Right hindlimb (tissue), 1 donor: ENCODE measurements at regions not wholly inside any gene's neighbourhood (a gene's known extent, or its start where the extent isn't known, plus 50 kb on each side); places are given as distances from the start of the nearest gene placed in this dataset.
"Not testable (repeated sequence)": the region's sequence is repeated elsewhere in the genome, so short reads cannot be mapped to it uniquely, and the experiment has no call there.

Source experiments
- DNase-seq: peaks from one replicate; pipeline ENCODE4 v3.0.0-alpha.2; 2018

GRCh38 chr11:98621767-98622166 is 399.0 kb upstream of the CNTN5 start:
- DNase-seq = no peak

DNA sequence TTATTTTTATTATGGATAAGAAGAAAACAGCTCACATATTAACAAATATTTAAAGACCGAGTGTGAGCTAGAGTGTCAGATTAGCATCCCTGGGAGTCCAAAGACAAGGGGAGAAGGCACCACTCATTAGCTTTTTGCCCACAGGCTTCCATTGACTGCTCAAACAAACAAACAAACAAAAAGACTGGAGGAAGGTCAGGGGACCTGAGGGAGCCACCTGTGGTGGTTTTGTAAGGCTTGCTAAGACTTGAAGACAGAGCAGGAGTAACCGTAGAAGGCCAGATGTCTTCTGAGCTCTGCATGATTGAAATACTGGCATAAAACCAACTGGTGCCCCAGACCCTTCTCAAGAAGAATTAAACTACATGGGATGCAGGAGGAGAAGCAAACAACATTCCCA is 395.2 kb upstream of the CNTN5 start:
- no peak for DNase-seq

GRCh38 chr11:98630736-98631135 is 390.0 kb upstream of the CNTN5 start:
- no peak for DNase-seq

GRCh38 chr11:98657711-98658110 is 363.0 kb upstream of the CNTN5 start:
- DNase-seq = no peak

GRCh38 chr11:98659431-98659830 is 361.3 kb upstream of the CNTN5 start:
- DNase-seq = no peak

DNA sequence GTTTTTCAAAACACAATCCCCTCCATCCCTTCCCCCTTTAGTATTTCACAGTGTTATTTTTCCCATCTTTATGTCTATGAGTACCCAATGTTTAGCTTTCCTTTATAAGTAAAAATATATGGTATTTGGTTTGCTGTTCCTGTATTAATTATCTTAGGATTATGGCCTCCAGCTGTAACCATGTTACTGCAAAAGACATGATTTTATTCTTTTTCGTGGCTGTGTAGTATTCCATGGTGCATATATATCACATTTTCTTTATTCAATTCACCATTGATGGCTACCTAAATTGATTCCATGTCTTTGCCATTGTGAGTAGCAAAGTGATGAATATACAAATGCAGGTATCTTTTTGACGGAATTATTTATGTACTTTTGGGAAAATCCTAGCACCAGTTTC is 346.4 kb upstream of the CNTN5 start:
- DNase-seq = no peak

GRCh38 chr11:98679673-98680072 is 341.1 kb upstream of the CNTN5 start:
- DNase-seq = no peak

- DNase-seq = no peak
Observed at GRCh38 chr11:98701541-98701940, 319.2 kb upstream of the CNTN5 start.

GRCh38 chr11:98703779-98704556 is 316.8 kb upstream of the CNTN5 start:
- no peak for DNase-seq

GRCh38 chr11:98710026-98710425 is 310.7 kb upstream of the CNTN5 start:
- no peak for DNase-seq

DNA sequence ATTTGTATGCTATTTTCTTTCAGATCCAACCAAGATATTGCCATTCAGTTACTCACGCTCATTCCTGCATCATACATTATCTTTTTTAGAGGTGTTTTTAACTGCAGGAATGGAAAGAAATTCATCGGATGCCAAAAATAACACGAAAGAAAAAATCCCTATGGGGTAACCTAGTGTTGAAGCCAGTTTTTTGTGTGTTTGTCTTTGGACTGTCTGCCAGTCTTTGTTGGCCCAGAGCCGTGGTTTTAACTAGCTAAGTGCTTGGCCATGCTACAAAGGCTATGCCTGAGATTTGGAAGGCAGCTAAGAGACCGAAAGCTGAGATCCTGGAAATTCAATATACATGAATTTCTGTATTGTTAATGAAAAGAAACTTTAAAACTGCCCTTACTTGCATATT is 309.8 kb upstream of the CNTN5 start:
- DNase-seq = peak; percentile 40

DNA sequence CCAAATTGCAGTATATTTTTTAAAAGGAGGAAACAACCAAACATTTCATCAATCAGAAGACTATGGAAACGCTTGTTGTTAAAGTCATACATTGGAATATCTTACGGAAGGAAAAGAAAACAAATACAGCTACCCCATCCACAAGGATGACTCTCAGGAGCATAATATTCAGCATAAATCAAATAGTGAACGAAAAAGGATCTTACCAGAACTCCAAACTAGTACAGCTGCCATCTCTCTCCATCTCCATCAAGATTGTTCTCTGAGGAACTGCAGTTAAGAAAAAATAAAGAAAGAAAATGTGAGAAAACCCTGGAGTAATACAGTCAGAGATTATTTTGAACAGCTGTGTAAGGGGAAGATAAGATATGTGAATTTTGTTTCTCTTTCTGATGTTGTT is 299.8 kb upstream of the CNTN5 start:
- DNase-seq = no peak

GRCh38 chr11:98725471-98725870 is 295.3 kb upstream of the CNTN5 start:
- DNase-seq = no peak

- no peak for DNase-seq
Observed at GRCh38 chr11:98728421-98728820, 292.3 kb upstream of the CNTN5 start.

DNA sequence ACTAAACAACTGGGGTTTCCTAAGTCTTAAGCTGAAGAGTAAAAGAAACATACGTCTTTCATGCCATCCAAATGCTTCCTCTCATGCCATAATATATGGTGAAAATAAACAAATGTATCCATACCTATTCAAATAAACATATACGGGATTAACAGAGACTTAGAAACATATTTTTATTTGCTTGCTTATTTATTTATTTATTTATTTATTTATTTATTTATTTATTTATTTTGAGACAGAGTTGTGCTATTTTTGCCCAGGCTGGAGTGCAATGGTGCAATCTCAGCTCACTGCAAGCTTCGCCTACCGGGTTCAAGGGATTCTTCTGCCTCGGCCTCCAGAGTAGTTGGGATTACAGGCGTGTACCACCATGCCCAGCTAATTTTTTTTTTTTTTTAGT is 291.6 kb upstream of the CNTN5 start:
- DNase-seq = no peak

GRCh38 chr11:98732947-98733346 is 287.8 kb upstream of the CNTN5 start:
- no peak for DNase-seq

- not testable (repeated sequence) for DNase-seq
Observed at GRCh38 chr11:98733378-98733777, 287.4 kb upstream of the CNTN5 start.

DNA sequence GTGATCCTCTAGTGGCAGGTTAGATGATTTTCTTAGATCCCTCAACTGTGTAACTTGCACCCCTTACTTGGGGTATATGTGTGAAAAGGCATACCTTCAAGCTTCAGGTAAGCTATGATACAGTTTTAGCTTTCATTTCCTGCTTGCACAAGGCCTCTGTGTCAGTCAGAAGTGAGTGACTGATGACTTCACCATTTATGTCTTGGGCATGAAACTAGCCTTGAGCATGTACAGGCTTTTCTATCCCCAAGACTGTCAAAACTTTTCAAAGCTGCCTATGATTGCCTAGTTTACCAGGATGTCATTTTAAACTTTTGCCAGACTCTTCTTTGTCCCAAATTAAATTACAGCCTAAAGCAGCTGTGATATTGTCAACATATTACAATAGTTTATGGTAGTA is 286.1 kb upstream of the CNTN5 start:
- DNase-seq = no peak

- no peak for DNase-seq
Observed at GRCh38 chr11:98736833-98737232, 283.9 kb upstream of the CNTN5 start.

DNA sequence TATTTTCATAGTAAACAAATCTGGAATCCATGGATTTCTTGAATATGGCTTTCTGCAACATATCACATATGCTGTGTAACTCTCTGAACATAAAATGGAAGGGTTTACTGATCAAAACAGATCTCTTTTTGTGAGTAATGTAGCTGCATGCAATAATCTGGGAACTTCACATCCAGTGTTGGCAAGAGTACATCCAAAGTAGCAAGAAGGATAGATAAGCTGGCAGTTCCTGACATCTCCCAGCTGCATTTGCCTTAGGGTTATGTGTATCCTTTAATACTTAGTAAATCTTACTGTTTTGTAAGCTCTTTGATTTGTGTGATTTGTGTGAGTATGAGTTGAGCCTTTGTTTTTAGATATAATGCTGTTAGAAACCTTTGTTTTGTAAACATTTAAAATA is 280.4 kb upstream of the CNTN5 start:
- DNase-seq = no peak

DNA sequence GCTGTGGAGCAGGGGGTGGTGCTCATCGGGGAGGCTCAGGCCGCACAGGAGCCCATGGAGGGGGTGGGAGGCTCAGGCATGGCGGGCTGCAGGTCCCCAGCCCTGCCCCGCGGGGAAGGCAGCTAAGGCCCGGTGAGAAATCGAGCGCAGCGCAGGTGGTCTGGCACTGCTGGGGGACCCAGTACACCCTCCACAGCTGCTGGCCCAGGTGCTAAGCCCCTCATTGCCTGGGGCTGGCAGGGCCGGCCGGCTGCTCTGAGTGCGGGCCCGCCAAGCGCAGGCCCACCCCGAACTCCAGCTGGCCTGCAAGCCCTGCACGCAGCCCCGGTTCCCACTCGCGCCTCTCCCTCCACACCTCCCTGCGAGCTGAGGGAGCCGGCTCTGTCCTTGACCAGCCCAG is 257.3 kb upstream of the CNTN5 start:
- not testable (repeated sequence) for DNase-seq

GRCh38 chr11:98766903-98767302 is 253.8 kb upstream of the CNTN5 start:
- DNase-seq = no peak

- not testable (repeated sequence) for DNase-seq
Observed at GRCh38 chr11:98770046-98770445, 250.7 kb upstream of the CNTN5 start.

DNA sequence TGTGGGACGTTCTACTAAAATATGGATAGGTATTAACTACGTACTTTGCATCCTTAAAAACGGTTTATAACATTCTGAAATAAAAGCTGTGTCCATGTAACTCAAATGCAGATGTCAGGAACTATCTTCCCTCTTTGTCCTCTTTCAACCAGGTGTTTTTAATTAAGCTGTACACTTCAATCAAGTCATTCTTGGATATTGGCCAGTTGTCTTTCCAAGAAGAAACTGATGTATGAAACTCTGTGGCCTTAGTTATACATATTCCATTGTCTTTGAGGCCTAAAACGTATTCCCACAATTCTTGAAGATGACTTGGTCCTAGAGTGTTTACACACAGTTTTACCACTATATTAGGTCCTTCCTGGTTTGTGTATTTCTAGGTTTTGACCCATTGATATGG is 249.0 kb upstream of the CNTN5 start:
- no peak for DNase-seq

DNA sequence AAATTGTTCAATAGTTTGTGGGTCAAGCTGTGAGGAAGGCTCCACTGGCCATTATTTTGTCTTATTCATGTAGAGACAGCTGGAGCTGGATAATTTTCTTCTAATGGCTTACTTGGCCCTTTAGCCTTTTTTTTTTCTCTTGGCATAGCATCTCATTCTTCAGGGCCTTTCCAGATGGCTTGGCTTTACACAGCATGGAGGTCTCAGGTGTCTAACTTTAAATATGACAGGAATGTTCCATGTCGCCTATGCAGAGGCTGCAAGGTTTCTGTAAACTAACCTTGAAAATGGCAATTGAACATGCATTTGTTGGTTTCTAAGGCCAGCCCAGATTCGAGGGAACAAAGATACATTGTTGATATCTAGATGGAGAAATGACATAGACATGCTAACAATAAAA is 247.9 kb upstream of the CNTN5 start:
- peak; percentile 24 for DNase-seq
